ENCODE measurements at regions not wholly inside any gene's neighbourhood (a gene's known extent, or its start where the extent isn't known, plus 50 kb on each side); places are given as distances from the start of the nearest gene placed in this dataset.
"Not testable (repeated sequence)": the region's sequence is repeated elsewhere in the genome, so short reads cannot be mapped to it uniquely, and the experiment has no call there.

GRCh38 chr21:28034334-28034733 is 958.3 kb downstream of the LTN1 start:
- whole genome bisulfite sequencing, 2 experiments (ENCODE audit: insufficient coverage in 1 of 2, insufficient read length in 1 of 2): 88 to 100% methylated on average over 2 to 4 of the region's 4 CpGs
- H3K9me3 Mint-ChIP-seq: peaks cover 49% of the 10 kb centered on the region

GRCh38 chr21:28032652-28033051 is 960.0 kb downstream of the LTN1 start:
- DNase-seq; H3K27me3 Mint-ChIP-seq (ENCODE audit: insufficient read depth); H3K27ac ChIP-seq (ENCODE audit: low read depth, low read length); H3K4me3 ChIP-seq (ENCODE audit: low read length); H3K4me1 Mint-ChIP-seq; H3K4me1 ChIP-seq (ENCODE audit: control insufficient read depth, insufficient read depth, low read length); H3K36me3 ChIP-seq (ENCODE audit: control insufficient read depth, insufficient read depth, low read length); H3K27me3 ChIP-seq (ENCODE audit: control insufficient read depth, insufficient read depth, low read length, poor library complexity, severe bottlenecking); H3K4me3 Mint-ChIP-seq; H3K27ac Mint-ChIP-seq; H3K9ac ChIP-seq (ENCODE audit: extremely low read depth, low read length, poor library complexity, severe bottlenecking): not testable (repeated sequence)
- Mint-ChIP-seq H3K36me3 (ENCODE audit: low read depth) (peaks cover 16% of the 10 kb centered on the region), H3K9me3 (peaks cover 40% of the 10 kb centered on the region)
- H3K9me3 ChIP-seq (ENCODE audit: control insufficient read depth, low read length): peaks cover 13% of the 10 kb centered on the region
- WGBS, 2 experiments (ENCODE audit: insufficient coverage in 1 of 2, insufficient read length in 1 of 2): 95% methylated on average over 1 of the region's 1 CpG; no CpG with 5 or more reads in 1 of the 2 experiments

More at GRCh38 chr21:28034334-28034733, 958.3 kb downstream of the LTN1 start:
- H3K27me3 ChIP-seq (ENCODE audit: control insufficient read depth, insufficient read depth, low read length, poor library complexity, severe bottlenecking); H3K27me3 Mint-ChIP-seq (ENCODE audit: insufficient read depth); H3K4me3 ChIP-seq (ENCODE audit: low read length); H3K27ac Mint-ChIP-seq; H3K9ac ChIP-seq (ENCODE audit: extremely low read depth, low read length, poor library complexity, severe bottlenecking); H3K36me3 ChIP-seq (ENCODE audit: control insufficient read depth, insufficient read depth, low read length); H3K27ac ChIP-seq (ENCODE audit: low read depth, low read length); H3K4me1 Mint-ChIP-seq; H3K4me3 Mint-ChIP-seq; H3K4me1 ChIP-seq (ENCODE audit: control insufficient read depth, insufficient read depth, low read length); DNase-seq: not testable (repeated sequence)
- peaks cover 13% of the 10 kb centered on the region for H3K9me3 ChIP-seq (ENCODE audit: control insufficient read depth, low read length)
- peaks cover 20% of the 10 kb centered on the region for H3K36me3 Mint-ChIP-seq (ENCODE audit: low read depth)

DNA sequence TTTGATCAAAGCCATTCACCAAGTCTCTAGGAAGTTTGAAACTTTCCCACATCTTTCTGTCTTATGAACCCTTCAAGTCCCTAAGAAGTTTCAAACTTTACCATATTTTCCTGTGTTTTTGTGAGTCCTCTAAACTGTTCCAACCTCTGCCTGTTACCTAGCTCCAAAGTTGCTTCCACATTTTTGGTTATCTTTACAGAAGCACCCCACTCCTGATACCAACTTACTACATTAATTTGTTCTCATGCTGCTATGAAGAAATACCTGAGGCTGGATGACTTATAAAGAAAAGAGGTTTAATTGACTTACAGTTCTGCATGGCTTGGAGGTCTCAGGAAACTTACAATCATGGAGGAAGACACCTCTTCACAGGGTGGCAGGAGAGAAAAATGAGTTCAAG is 961.6 kb downstream of the LTN1 start:
- H3K4me1 ChIP-seq (ENCODE audit: control insufficient read depth, insufficient read depth, low read length); H3K9ac ChIP-seq (ENCODE audit: extremely low read depth, low read length, poor library complexity, severe bottlenecking); H3K4me3 ChIP-seq (ENCODE audit: low read length); H3K27me3 Mint-ChIP-seq (ENCODE audit: insufficient read depth); DNase-seq; H3K27ac ChIP-seq (ENCODE audit: low read depth, low read length); H3K4me3 Mint-ChIP-seq; H3K27ac Mint-ChIP-seq; H3K27me3 ChIP-seq (ENCODE audit: control insufficient read depth, insufficient read depth, low read length, poor library complexity, severe bottlenecking); H3K36me3 ChIP-seq (ENCODE audit: control insufficient read depth, insufficient read depth, low read length); H3K4me1 Mint-ChIP-seq: not testable (repeated sequence)
- H3K36me3 Mint-ChIP-seq (ENCODE audit: low read depth): peaks cover 16% of the 10 kb centered on the region
- peaks cover 40% of the 10 kb centered on the region for H3K9me3 Mint-ChIP-seq
- H3K9me3 ChIP-seq (ENCODE audit: control insufficient read depth, low read length): peaks cover 13% of the 10 kb centered on the region

GRCh38 chr21:28025111-28025510 is 967.6 kb downstream of the LTN1 start:
- Histone ChIP-seq H3K4me1 (ENCODE audit: control insufficient read depth, insufficient read depth, low read length) (no peaks in the 10 kb centered on the region), H3K27me3 (ENCODE audit: control insufficient read depth, insufficient read depth, low read length, poor library complexity, severe bottlenecking) (no peaks in the 10 kb centered on the region), H3K9me3 (ENCODE audit: control insufficient read depth, low read length) (no peaks in the 10 kb centered on the region), H3K27ac (ENCODE audit: low read depth, low read length) (no peak overlapping the region), H3K4me3 (ENCODE audit: low read length) (no peak overlapping the region), H3K9ac (ENCODE audit: extremely low read depth, low read length, poor library complexity, severe bottlenecking) (no peak overlapping the region), H3K36me3 (ENCODE audit: control insufficient read depth, insufficient read depth, low read length) (no peaks in the 10 kb centered on the region)
- H3K36me3 Mint-ChIP-seq (ENCODE audit: low read depth): peaks cover 3% of the 10 kb centered on the region
- H3K4me3 Mint-ChIP-seq: no peak overlapping the region
- DNase-seq: no peak
- H3K9me3 Mint-ChIP-seq: peaks cover 11% of the 10 kb centered on the region
- WGBS, 2 experiments (ENCODE audit: insufficient coverage in 1 of 2, insufficient read length in 1 of 2): 71 to 90% methylated on average over 1 of the region's 1 CpG
- H3K27ac Mint-ChIP-seq: no peak overlapping the region
- H3K27me3 Mint-ChIP-seq (ENCODE audit: insufficient read depth): no peaks in the 10 kb centered on the region
- no peak for TF ChIP-seq CTCF (conservative IDR thresholded peaks at IDR 0.05)
- H3K4me1 Mint-ChIP-seq: no peaks in the 10 kb centered on the region

Data from endodermal cell (in vitro differentiated cells).